ENCODE measurements at regions not wholly inside any gene's neighbourhood (a gene's known extent, or its start where the extent isn't known, plus 50 kb on each side); places are given as distances from the start of the nearest gene placed in this dataset.

GRCh38 chr19:29299416-29300380 lies 86.7 kb upstream of the UQCRFS1 start:
- H3K4me3 ChIP-seq (ENCODE audit: low read depth, low read length): no peak overlapping the region
- TF ChIP-seq, protein P1, sequence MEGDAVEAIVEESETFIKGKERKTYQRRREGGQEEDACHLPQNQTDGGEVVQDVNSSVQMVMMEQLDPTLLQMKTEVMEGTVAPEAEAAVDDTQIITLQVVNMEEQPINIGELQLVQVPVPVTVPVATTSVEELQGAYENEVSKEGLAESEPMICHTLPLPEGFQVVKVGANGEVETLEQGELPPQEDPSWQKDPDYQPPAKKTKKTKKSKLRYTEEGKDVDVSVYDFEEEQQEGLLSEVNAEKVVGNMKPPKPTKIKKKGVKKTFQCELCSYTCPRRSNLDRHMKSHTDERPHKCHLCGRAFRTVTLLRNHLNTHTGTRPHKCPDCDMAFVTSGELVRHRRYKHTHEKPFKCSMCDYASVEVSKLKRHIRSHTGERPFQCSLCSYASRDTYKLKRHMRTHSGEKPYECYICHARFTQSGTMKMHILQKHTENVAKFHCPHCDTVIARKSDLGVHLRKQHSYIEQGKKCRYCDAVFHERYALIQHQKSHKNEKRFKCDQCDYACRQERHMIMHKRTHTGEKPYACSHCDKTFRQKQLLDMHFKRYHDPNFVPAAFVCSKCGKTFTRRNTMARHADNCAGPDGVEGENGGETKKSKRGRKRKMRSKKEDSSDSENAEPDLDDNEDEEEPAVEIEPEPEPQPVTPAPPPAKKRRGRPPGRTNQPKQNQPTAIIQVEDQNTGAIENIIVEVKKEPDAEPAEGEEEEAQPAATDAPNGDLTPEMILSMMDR (IDR thresholded peaks at IDR 0.05; ENCODE audit: insufficient read depth, low read length, missing control alignments): no peak
- no peak for DNase-seq (ENCODE audit: low read depth, low spot score)
- ChIA-PET CTCF (no interaction called here), POLR2A (no interaction called here)

DNA sequence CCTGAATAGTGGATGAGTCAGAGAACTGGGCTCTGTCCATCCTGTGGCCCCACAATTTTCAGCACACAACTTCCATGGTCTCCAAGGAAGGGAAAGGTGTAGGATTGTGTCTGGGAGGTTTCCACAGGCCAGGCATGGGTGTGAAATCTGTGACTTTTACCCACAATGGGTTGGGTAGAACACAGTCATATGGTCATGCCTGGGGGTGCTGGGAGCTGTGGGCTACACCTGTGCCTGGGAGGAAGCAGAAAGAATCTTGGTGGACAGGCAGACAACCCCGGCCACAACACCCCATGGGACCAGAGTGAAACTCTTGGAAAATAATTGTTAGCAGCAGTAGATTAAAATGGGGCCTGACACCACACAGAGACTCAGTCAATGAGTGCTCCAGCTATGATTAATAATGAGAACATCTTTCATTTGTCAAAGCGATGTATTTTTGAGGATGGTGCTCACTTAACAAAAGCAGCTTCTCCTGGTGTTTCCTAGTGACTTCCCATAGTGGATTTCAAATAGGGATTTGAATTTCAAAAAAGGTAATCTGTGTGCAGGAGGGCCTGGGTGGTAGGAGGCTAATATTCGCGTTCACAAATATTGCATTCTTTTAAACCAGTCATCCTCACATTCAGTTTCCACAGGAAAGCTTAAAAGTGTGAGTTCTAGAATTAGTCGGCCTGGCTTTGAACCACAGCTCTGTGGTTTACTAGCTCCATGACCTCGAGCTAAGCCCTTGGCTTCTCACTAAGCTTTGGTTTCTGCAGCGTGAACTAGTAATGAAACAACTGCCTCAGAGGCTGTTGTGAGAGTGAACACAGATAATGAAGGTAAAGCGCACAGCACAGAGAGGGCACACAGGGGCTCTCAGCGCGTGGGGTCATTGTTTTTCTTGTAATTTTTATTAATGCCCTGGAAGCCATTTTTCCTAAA lies 89.3 kb upstream of the UQCRFS1 start:
- CTCF ChIA-PET: no interaction called here
- H3K4me3 ChIP-seq (ENCODE audit: low read depth, low read length): no peak overlapping the region
- POLR2A ChIA-PET: no interaction called here
- TF ChIP-seq, protein P1 (IDR thresholded peaks at IDR 0.05; ENCODE audit: insufficient read depth, low read length, missing control alignments): no peak
- DNase-seq (ENCODE audit: low read depth, low spot score): no peak

DNA sequence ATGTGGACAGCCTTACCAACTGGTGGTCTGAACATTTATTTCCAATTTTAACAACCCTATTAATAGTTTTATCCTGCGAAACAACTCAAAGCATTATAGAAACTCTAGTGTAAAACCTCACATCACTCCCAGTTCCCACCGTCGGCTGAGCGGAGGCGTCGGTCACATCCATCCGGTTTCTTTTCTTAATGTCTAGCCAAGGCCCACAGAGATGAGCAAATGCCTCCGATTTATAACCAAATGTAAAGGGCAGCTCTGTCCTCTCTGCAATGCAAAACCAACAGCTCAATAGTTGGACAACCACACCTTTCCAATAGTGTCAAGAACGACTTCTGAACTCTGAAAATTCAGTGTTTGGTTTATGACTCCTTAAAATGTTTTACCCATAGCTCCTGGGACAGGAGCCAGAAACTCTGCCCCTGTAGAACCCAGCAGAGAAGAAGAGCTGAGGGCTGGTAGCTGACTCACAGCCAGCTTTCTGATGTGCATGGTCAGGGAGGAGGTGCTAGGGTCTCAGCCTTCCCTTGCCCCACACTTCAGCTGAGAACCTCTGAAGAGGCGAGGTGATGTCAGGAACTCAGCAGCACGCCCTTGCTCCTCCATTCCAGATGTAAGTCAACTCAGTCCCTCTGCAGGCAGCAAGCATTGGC lies 90.2 kb upstream of the UQCRFS1 start:
- TF ChIP-seq, protein P1 (IDR thresholded peaks at IDR 0.05; ENCODE audit: insufficient read depth, low read length, missing control alignments): no peak
- H3K4me3 ChIP-seq (ENCODE audit: low read depth, low read length): no peak overlapping the region
- POLR2A ChIA-PET: no interaction called here
- no peak for DNase-seq (ENCODE audit: low read depth, low spot score)
- CTCF ChIA-PET: no interaction called here

DNA sequence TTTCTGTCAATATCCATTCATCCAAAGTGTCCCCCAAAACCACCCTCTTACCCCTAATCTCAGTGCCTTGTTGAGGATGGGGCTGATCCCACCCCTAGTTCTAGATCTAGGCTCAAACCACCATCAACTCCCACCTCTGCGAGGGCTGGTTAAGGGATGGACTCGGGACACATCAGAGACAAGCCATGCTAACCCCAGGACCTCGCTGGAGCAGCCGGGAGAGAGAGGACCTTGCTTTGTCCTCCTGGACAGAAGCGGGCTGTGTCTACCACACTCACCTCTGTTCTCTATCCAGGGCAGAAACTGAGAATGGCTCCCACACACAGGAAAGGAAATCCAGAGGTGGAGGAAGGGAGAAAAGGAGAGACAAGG lies 90.8 kb upstream of the UQCRFS1 start:
- TF ChIP-seq, protein P1 (IDR thresholded peaks at IDR 0.05; ENCODE audit: insufficient read depth, low read length, missing control alignments): no peak
- ChIA-PET POLR2A (no interaction called here), CTCF (no interaction called here)
- DNase-seq (ENCODE audit: low read depth, low spot score): no peak
- H3K4me3 ChIP-seq (ENCODE audit: low read depth, low read length): no peak overlapping the region

DNA sequence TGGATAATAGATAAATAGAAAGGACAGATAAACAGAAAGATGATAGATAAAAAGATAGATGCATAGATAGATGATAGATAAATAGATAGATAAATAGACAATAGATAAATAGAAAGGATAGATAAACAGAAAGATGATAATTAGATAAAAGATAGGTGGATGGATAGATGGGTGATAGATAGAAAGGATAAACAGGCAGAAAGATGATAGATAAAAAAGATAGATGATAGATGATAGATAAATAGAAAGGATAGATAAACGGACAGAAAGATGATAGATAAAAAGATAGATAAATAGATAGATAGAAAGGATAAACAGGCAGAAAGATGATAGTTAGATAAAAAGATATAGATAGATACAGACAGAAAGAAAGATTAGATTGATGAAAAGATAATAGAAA lies 92.3 kb upstream of the UQCRFS1 start:
- DNase-seq (ENCODE audit: low read depth, low spot score): no peak
- no peak overlapping the region for H3K4me3 ChIP-seq (ENCODE audit: low read depth, low read length)
- ChIA-PET CTCF (no interaction called here), POLR2A (no interaction called here)
- TF ChIP-seq, protein P1 (IDR thresholded peaks at IDR 0.05; ENCODE audit: insufficient read depth, low read length, missing control alignments): no peak

All from AG04449 (cell line).